Liver (tissue), 8 donors: ENCODE measurements at regions not wholly inside any gene's neighbourhood (a gene's known extent, or its start where the extent isn't known, plus 50 kb on each side); places are given as distances from the start of the nearest gene placed in this dataset.

Experiments used
- DNase-seq: peaks from one replicate; pipeline ENCODE4 v3.0.0-alpha.2; 2017; ENCODE audit warnings: low spot score
- H3K27ac ChIP-seq, 2 donors: one replicate each; pipeline ENCODE4 v1.7.0; 2013; ENCODE audit warnings: inconsistent platforms in 2 of 2, low read length in 2 of 2, control low read depth in 1 of 2, low read depth in 1 of 2, mild to moderate bottlenecking in 1 of 2
- H3K27me3 ChIP-seq, 4 donors: one replicate each; pipeline versions ENCODE4 v1.6.1 to v1.7.0; 2013; ENCODE audit warnings: low read length in 3 of 4, inconsistent platforms in 1 of 4, mild to moderate bottlenecking in 1 of 4, moderate library complexity in 1 of 4; ENCODE audit not compliant: control insufficient read depth in 4 of 4, insufficient read depth in 4 of 4
- H3K36me3 ChIP-seq, 4 donors: one replicate each; pipeline versions ENCODE4 v1.6.1 to v1.7.0; 2013; ENCODE audit warnings: low read length in 3 of 4, mild to moderate bottlenecking in 3 of 4, low read depth in 1 of 4, moderate library complexity in 1 of 4; ENCODE audit not compliant: control insufficient read depth in 4 of 4, insufficient read depth in 3 of 4
- H3K4me1 ChIP-seq, 4 donors: one replicate each; pipeline versions ENCODE4 v1.6.1 to v1.7.0; 2013; ENCODE audit warnings: low read length in 3 of 4, mild to moderate bottlenecking in 3 of 4, moderate library complexity in 1 of 4; ENCODE audit not compliant: control insufficient read depth in 4 of 4, insufficient read depth in 4 of 4
- H3K4me3 ChIP-seq, 3 donors: one replicate each; pipeline versions ENCODE4 v1.6.1 to v1.7.0; 2013; ENCODE audit warnings: low read length in 3 of 3, control low read depth in 1 of 3, low read depth in 1 of 3, mild to moderate bottlenecking in 1 of 3
- H3K9ac ChIP-seq, 2 donors: one replicate each; pipeline ENCODE4 v1.7.0; 2013; ENCODE audit warnings: low read length in 2 of 2, mild to moderate bottlenecking in 2 of 2, moderate library complexity in 2 of 2, control low read depth in 1 of 2, low read depth in 1 of 2
- H3K9me3 ChIP-seq, 4 donors: one replicate each; pipeline versions ENCODE4 v1.6.1 to v1.7.0; 2013; ENCODE audit warnings: low read length in 3 of 4; ENCODE audit not compliant: control insufficient read depth in 4 of 4
- EGR1 ChIP-seq, 2 donors: IDR thresholded peaks; 2 replicates each; pipeline ENCODE4 v1.6.1; 2016 to 2018; ENCODE audit warnings: antibody characterized with exemption in 2 of 2, low read depth in 2 of 2
- FOXA1 ChIP-seq: IDR thresholded peaks from 2 replicates; pipeline ENCODE4 v1.6.1; 2016; ENCODE audit warnings: antibody characterized with exemption
- FOXA2 ChIP-seq: IDR thresholded peaks from 2 replicates; pipeline ENCODE4 v1.6.1; 2016; ENCODE audit warnings: antibody characterized with exemption
- GABPA ChIP-seq, 2 donors: IDR thresholded peaks in 1 of 2; conservative IDR thresholded peaks in 1 of 2; 2 replicates each; pipeline ENCODE4 v1.6.1; 2016; ENCODE audit warnings: antibody characterized with exemption in 2 of 2, mild to moderate bottlenecking in 1 of 2, moderate library complexity in 1 of 2
- HNF4A ChIP-seq, 2 donors: conservative IDR thresholded peaks; 2 replicates each; pipeline ENCODE4 v1.6.1; 2016; ENCODE audit warnings: antibody characterized with exemption in 2 of 2, mild to moderate bottlenecking in 2 of 2
- HNF4G ChIP-seq: IDR thresholded peaks from 2 replicates; pipeline ENCODE4 v1.6.1; 2016; ENCODE audit warnings: antibody characterized with exemption
- JUND ChIP-seq, 2 donors: IDR thresholded peaks; 2 replicates each; pipeline ENCODE4 v1.6.1; 2016; ENCODE audit warnings: antibody characterized with exemption in 2 of 2
- NR2F2 ChIP-seq: IDR thresholded peaks from 2 replicates; pipeline ENCODE4 v1.6.1; 2016; ENCODE audit warnings: antibody characterized with exemption
- RAD21 ChIP-seq, 2 donors: IDR thresholded peaks; 2 replicates each; pipeline ENCODE4 v1.6.1; 2016; ENCODE audit warnings: antibody characterized with exemption in 2 of 2, mild to moderate bottlenecking in 2 of 2
- RXRA ChIP-seq, 2 donors: IDR thresholded peaks; 2 replicates each; pipeline ENCODE4 v1.6.1; 2017 to 2018; ENCODE audit warnings: antibody characterized with exemption in 2 of 2, mild to moderate bottlenecking in 1 of 2
- SP1 ChIP-seq: IDR thresholded peaks from 2 replicates; pipeline ENCODE4 v1.6.1; 2018; ENCODE audit warnings: antibody characterized with exemption, mild to moderate bottlenecking
- TAF1 ChIP-seq: conservative IDR thresholded peaks from 2 replicates; pipeline ENCODE4 v1.6.1; 2016; ENCODE audit warnings: antibody characterized with exemption, mild to moderate bottlenecking
- YY1 ChIP-seq: IDR thresholded peaks from 2 replicates; pipeline ENCODE4 v1.6.1; 2016; ENCODE audit warnings: antibody characterized with exemption, mild to moderate bottlenecking
- WGBS: extraction: QIAGEN DNeasy Blood & Tissue Kit; methylation state at CpG from one replicate; pipeline ENCODE4 v1.1.7; 2013; 5-methylcytosine and 5-hydroxymethylcytosine counted together
- TF ChIP-seq, protein P1 (sequence below): IDR thresholded peaks from 2 replicates; pipeline ENCODE4 v1.6.1; 2016; ENCODE audit warnings: antibody characterized with exemption, mild to moderate bottlenecking
- TF ChIP-seq, protein P2 (sequence below): fragments of 150-350 bp; IDR thresholded peaks from 2 replicates; pipeline ENCODE4 v1.5.1; 2017; ENCODE audit warnings: improper control_type of control experiment, low read depth, low read length; ENCODE audit not compliant: missing input control
- TF ChIP-seq, protein P3 (sequence below): IDR thresholded peaks from 2 replicates; pipeline ENCODE4 v1.6.1; 2016; ENCODE audit warnings: antibody characterized with exemption
- TF ChIP-seq, protein P4 (sequence below): IDR thresholded peaks from 2 replicates; pipeline ENCODE4 v1.6.1; 2016; ENCODE audit warnings: antibody characterized with exemption
- TF ChIP-seq, protein P5 (sequence below): IDR thresholded peaks from 2 replicates; pipeline ENCODE4 v1.6.1; 2016; ENCODE audit warnings: antibody characterized with exemption
- donor health status: healthy.
- donor health status: healthy.
- donor health status: healthy.
- donor health status: healthy.
- donor health status: healthy.

DNA sequence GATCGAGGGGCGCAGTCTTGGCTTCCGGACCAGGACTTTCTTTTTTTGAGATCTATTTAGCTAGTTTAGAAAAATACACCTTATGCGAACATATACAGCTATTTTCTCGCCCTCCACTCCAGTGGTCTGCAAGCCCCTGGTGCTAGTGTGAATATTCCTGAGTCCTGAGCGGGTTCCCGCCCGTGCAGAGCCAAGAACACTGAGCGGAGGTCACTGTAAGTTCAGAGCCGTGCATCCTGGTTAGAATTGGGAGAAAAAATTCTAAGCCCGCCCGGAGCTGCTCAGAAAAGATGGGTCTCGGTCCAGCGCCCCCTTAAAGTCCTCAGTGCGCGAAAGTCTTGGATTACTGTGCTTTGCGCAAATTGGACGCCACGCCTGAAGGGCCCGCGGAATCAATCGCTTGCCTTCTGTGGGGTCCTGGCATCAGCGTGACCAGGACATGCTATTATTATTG lies 117.7 kb downstream of the KCNRG start (continued):
- TF ChIP-seq, protein P1, sequence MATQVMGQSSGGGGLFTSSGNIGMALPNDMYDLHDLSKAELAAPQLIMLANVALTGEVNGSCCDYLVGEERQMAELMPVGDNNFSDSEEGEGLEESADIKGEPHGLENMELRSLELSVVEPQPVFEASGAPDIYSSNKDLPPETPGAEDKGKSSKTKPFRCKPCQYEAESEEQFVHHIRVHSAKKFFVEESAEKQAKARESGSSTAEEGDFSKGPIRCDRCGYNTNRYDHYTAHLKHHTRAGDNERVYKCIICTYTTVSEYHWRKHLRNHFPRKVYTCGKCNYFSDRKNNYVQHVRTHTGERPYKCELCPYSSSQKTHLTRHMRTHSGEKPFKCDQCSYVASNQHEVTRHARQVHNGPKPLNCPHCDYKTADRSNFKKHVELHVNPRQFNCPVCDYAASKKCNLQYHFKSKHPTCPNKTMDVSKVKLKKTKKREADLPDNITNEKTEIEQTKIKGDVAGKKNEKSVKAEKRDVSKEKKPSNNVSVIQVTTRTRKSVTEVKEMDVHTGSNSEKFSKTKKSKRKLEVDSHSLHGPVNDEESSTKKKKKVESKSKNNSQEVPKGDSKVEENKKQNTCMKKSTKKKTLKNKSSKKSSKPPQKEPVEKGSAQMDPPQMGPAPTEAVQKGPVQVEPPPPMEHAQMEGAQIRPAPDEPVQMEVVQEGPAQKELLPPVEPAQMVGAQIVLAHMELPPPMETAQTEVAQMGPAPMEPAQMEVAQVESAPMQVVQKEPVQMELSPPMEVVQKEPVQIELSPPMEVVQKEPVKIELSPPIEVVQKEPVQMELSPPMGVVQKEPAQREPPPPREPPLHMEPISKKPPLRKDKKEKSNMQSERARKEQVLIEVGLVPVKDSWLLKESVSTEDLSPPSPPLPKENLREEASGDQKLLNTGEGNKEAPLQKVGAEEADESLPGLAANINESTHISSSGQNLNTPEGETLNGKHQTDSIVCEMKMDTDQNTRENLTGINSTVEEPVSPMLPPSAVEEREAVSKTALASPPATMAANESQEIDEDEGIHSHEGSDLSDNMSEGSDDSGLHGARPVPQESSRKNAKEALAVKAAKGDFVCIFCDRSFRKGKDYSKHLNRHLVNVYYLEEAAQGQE: no peak
- TF ChIP-seq RAD21 (IDR thresholded peaks at IDR 0.05) (no peak), FOXA2 (no peak), YY1 (no peak)
- TF ChIP-seq, protein P2, sequence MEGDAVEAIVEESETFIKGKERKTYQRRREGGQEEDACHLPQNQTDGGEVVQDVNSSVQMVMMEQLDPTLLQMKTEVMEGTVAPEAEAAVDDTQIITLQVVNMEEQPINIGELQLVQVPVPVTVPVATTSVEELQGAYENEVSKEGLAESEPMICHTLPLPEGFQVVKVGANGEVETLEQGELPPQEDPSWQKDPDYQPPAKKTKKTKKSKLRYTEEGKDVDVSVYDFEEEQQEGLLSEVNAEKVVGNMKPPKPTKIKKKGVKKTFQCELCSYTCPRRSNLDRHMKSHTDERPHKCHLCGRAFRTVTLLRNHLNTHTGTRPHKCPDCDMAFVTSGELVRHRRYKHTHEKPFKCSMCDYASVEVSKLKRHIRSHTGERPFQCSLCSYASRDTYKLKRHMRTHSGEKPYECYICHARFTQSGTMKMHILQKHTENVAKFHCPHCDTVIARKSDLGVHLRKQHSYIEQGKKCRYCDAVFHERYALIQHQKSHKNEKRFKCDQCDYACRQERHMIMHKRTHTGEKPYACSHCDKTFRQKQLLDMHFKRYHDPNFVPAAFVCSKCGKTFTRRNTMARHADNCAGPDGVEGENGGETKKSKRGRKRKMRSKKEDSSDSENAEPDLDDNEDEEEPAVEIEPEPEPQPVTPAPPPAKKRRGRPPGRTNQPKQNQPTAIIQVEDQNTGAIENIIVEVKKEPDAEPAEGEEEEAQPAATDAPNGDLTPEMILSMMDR: no peak

DNA sequence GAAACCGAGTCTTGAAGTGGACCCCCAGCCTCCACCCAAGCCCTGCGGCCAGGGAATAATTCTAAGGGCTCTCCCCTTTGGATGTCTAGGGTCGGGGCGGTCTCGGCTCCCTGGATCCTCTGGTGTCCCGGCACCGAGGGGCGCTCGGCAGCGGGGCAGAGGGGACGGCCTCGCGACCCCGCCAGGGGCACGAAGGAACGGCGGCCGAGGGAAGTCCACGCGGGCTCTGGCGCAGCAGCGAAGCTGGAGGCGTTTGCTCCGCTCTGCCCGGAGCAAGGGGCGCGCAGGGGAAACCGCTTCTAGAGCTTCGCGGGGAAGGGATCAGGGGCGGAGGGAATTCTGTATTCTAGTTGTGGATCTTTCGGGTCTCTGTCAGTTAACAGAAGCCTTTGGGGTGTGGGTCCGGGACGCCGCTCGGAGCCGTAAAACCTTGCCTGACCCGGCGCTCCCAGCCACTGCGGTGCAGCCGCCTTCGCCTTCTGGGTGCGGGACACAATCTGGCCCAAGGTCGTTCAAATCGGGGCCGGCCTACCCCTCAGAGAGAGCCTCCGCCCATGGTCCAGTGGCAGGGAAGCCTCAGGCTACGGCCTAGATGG lies 118.2 kb downstream of the KCNRG start:
- H3K4me1 ChIP-seq: peaks cover 5 to 18% (median 15%) of the 10 kb centered on the region in 4 donors
- no peak for TF ChIP-seq SP1
- TF ChIP-seq, protein P3, sequence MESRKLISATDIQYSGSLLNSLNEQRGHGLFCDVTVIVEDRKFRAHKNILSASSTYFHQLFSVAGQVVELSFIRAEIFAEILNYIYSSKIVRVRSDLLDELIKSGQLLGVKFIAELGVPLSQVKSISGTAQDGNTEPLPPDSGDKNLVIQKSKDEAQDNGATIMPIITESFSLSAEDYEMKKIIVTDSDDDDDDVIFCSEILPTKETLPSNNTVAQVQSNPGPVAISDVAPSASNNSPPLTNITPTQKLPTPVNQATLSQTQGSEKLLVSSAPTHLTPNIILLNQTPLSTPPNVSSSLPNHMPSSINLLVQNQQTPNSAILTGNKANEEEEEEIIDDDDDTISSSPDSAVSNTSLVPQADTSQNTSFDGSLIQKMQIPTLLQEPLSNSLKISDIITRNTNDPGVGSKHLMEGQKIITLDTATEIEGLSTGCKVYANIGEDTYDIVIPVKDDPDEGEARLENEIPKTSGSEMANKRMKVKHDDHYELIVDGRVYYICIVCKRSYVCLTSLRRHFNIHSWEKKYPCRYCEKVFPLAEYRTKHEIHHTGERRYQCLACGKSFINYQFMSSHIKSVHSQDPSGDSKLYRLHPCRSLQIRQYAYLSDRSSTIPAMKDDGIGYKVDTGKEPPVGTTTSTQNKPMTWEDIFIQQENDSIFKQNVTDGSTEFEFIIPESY: no peak
- TF ChIP-seq RXRA (IDR thresholded peaks at IDR 0.05): no peak
- TF ChIP-seq GABPA (IDR thresholded peaks at IDR 0.05 in 1 of 2, conservative IDR thresholded peaks at IDR 0.05 in 1 of 2): no peak
- no peak for TF ChIP-seq FOXA2
- TF ChIP-seq, protein P1: no peak
- no peak for TF ChIP-seq EGR1 (IDR thresholded peaks at IDR 0.05; ENCODE audit: low read depth in 2 of 2)
- TF ChIP-seq, protein P2: no peak
- TF ChIP-seq HNF4A (conservative IDR thresholded peaks at IDR 0.05): no peak
- TF ChIP-seq HNF4G: no peak
- no peak for TF ChIP-seq NR2F2
- no peak for TF ChIP-seq RAD21 (IDR thresholded peaks at IDR 0.05)
- TF ChIP-seq, protein P4, sequence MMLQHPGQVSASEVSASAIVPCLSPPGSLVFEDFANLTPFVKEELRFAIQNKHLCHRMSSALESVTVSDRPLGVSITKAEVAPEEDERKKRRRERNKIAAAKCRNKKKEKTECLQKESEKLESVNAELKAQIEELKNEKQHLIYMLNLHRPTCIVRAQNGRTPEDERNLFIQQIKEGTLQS: no peak
- TF ChIP-seq JUND (IDR thresholded peaks at IDR 0.05): no peak
- TF ChIP-seq FOXA1: no peak
- no peak for TF ChIP-seq TAF1
- TF ChIP-seq, protein P5, sequence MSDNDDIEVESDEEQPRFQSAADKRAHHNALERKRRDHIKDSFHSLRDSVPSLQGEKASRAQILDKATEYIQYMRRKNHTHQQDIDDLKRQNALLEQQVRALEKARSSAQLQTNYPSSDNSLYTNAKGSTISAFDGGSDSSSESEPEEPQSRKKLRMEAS: no peak
- no peak for TF ChIP-seq YY1
- no peak overlapping the region for H3K9ac ChIP-seq
- no peak for DNase-seq
- 50% methylated on average over 48 of the region's 48 CpGs for WGBS
- H3K4me3 ChIP-seq: no peak overlapping the region
- H3K27me3 ChIP-seq: peaks cover 0 to 28% (median 8%) of the 10 kb centered on the region in 4 donors
- peaks cover 0 to 18% (median 13%) of the 10 kb centered on the region in 4 donors for H3K9me3 ChIP-seq
- H3K36me3 ChIP-seq: no peaks in the 10 kb centered on the region
- H3K27ac ChIP-seq: no peak overlapping the region
